MM.1S (cell line): ENCODE measurements at regions not wholly inside any gene's neighbourhood (a gene's known extent, or its start where the extent isn't known, plus 50 kb on each side); places are given as distances from the start of the nearest gene placed in this dataset.

ENCODE experiments used
- DNase-seq: peaks from one replicate; pipeline ENCODE4 v3.0.0-alpha.2; 2015
- H2AFZ ChIP-seq: fragments of 300-600 bp; sonication (generic); 2 replicates; pipeline ENCODE4 v1.6.0; 2016; ENCODE audit warnings: antibody characterized with exemption, low read length
- H3F3A ChIP-seq: fragments of 300-600 bp; sonication (generic); 2 replicates; pipeline ENCODE4 v1.6.1; 2016; ENCODE audit warnings: mild to moderate bottlenecking, antibody characterized with exemption, low read length, moderate library complexity, mixed read lengths; ENCODE audit not compliant: insufficient read depth
- H3K27ac ChIP-seq: fragments of 300-600 bp; sonication (generic); 2 replicates; pipeline ENCODE4 v1.5.1; 2016; ENCODE audit warnings: mild to moderate bottlenecking, low read length
- H3K27me3 ChIP-seq: fragments of 300-600 bp; sonication (generic); replicated peaks from 2 replicates; pipeline ENCODE4 v1.6.0; 2016; ENCODE audit warnings: low read length; ENCODE audit not compliant: insufficient read depth
- H3K36me3 ChIP-seq: fragments of 300-600 bp; sonication (generic); replicated peaks from 2 replicates; pipeline ENCODE4 v1.6.1; 2016; ENCODE audit warnings: mild to moderate bottlenecking, low read length, mixed read lengths; ENCODE audit not compliant: insufficient read depth
- H3K4me1 ChIP-seq: fragments of 300-600 bp; sonication (generic); 2 replicates; pipeline ENCODE4 v1.6.1; 2016; ENCODE audit warnings: low read length, mixed read lengths
- H3K4me2 ChIP-seq: fragments of 300-600 bp; sonication (generic); 2 replicates; pipeline ENCODE4 v1.6.0; 2016; ENCODE audit warnings: low read depth, low read length
- H3K4me3 ChIP-seq: fragments of 300-600 bp; sonication (generic); 2 replicates; pipeline ENCODE4 v1.5.1; 2016; ENCODE audit warnings: low read length, mixed read lengths
- H3K79me2 ChIP-seq: fragments of 300-600 bp; sonication (generic); 2 replicates; pipeline ENCODE4 v1.6.1; 2016; ENCODE audit warnings: mixed run types, low read length, mixed read lengths
- H3K9ac ChIP-seq: fragments of 300-600 bp; sonication (generic); 2 replicates; pipeline ENCODE4 v1.6.1; 2016; ENCODE audit warnings: low read length, mixed read lengths
- H3K9me2 ChIP-seq: fragments of 300-600 bp; sonication (generic); replicated peaks from 2 replicates; pipeline ENCODE4 v1.6.1; 2016; ENCODE audit warnings: mild to moderate bottlenecking, low read length, mixed read lengths; ENCODE audit not compliant: insufficient read depth
- H3K9me3 ChIP-seq: fragments of 300-600 bp; sonication (generic); replicated peaks from 2 replicates; pipeline ENCODE4 v1.6.1; 2016; ENCODE audit warnings: mild to moderate bottlenecking, low read length, mixed read lengths; ENCODE audit not compliant: insufficient read depth
- H4K20me1 ChIP-seq: fragments of 300-600 bp; sonication (generic); 2 replicates; pipeline ENCODE4 v1.6.1; 2016; ENCODE audit warnings: mild to moderate bottlenecking, low read length, moderate library complexity, mixed read lengths; ENCODE audit not compliant: insufficient read depth
- CTCF ChIP-seq: fragments of 300-600 bp; sonication (generic); IDR thresholded peaks from 2 replicates; pipeline ENCODE4 v1.5.1; 2016; ENCODE audit warnings: antibody characterized with exemption, low read length, mixed read lengths
- EZH2 ChIP-seq: fragments of 300-600 bp; sonication (generic); optimal IDR thresholded peaks from 2 replicates; pipeline ENCODE3; 2017; ENCODE audit warnings: low read depth, mild to moderate bottlenecking, antibody characterized with exemption, low read length, mixed read lengths
- EZH2phosphoT487 ChIP-seq: fragments of 300-600 bp; sonication (generic); IDR thresholded peaks from 2 replicates; pipeline ENCODE4 v1.6.1; 2018; ENCODE audit warnings: antibody characterized with exemption, low read length

- Histone ChIP-seq H3K4me1 (no peaks in the 10 kb centered on the region), H3K27ac (no peak overlapping the region), H3K9ac (no peak overlapping the region), H3K4me2 (no peak overlapping the region), H4K20me1 (no peaks in the 10 kb centered on the region), H3K79me2 (no peaks in the 10 kb centered on the region), H3K9me3 (no peaks in the 10 kb centered on the region), H2AFZ (no peak overlapping the region), H3K27me3 (no peaks in the 10 kb centered on the region), H3K4me3 (no peak overlapping the region), H3K36me3 (no peaks in the 10 kb centered on the region), H3F3A (no peaks in the 10 kb centered on the region), H3K9me2 (no peaks in the 10 kb centered on the region)
- no peak for DNase-seq
- TF ChIP-seq EZH2phosphoT487, result no peak
- no peak for TF ChIP-seq EZH2
- TF ChIP-seq CTCF, result no peak
Measured at GRCh38 chr6:80939898-80940297, 812.6 kb downstream of the TENT5A start.

GRCh38 chr6:80939480-80939879 lies 813.0 kb downstream of the TENT5A start:
- no peaks in the 10 kb centered on the region for H3K36me3 ChIP-seq

DNA sequence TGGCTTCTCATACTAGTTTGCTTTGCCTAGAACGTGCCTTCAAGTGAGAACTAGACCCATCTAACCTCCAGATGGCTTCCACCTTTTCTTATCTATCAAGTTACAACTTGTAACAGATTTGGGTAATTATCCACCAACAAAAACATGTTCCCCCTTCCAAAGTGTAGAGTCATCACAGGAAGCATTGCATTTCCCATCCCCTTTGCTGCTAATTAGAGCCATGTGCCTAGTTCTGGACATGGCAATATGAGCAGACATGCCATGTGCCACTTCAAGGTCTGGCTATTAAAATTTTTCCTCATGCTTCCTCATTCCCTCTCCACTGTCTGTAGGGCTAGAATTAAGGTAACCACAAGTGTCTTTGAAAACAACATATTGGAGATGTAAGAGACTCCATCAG lies 814.4 kb downstream of the TENT5A start:
- no peaks in the 10 kb centered on the region for H3K4me1 ChIP-seq
- H3K36me3 ChIP-seq, result no peaks in the 10 kb centered on the region
- DNase-seq, result no peak
- H3K4me2 ChIP-seq, result no peak overlapping the region
- no peak overlapping the region for H3K4me3 ChIP-seq
- no peak overlapping the region for H3K27ac ChIP-seq
- H3K27me3 ChIP-seq, result no peaks in the 10 kb centered on the region
- no peaks in the 10 kb centered on the region for H3K79me2 ChIP-seq
- no peaks in the 10 kb centered on the region for H3K9me2 ChIP-seq
- TF ChIP-seq EZH2, result no peak
- no peak for TF ChIP-seq CTCF
- TF ChIP-seq EZH2phosphoT487, result no peak
- no peaks in the 10 kb centered on the region for H4K20me1 ChIP-seq
- H2AFZ ChIP-seq, result no peak overlapping the region
- H3K9me3 ChIP-seq, result no peaks in the 10 kb centered on the region
- no peaks in the 10 kb centered on the region for H3F3A ChIP-seq
- no peak overlapping the region for H3K9ac ChIP-seq

More at GRCh38 chr6:80939480-80939879, 813.0 kb downstream of the TENT5A start:
- H2AFZ ChIP-seq, result no peak overlapping the region
- no peaks in the 10 kb centered on the region for H3K9me3 ChIP-seq
- no peaks in the 10 kb centered on the region for H3F3A ChIP-seq
- TF ChIP-seq EZH2phosphoT487 (no peak), CTCF (no peak), EZH2 (no peak)
- H3K4me1 ChIP-seq, result no peaks in the 10 kb centered on the region
- H4K20me1 ChIP-seq, result no peaks in the 10 kb centered on the region
- H3K9me2 ChIP-seq, result no peaks in the 10 kb centered on the region
- no peak overlapping the region for H3K4me2 ChIP-seq
- DNase-seq, result no peak
- no peak overlapping the region for H3K4me3 ChIP-seq
- H3K9ac ChIP-seq, result no peak overlapping the region
- no peak overlapping the region for H3K27ac ChIP-seq
- H3K79me2 ChIP-seq, result no peaks in the 10 kb centered on the region
- H3K27me3 ChIP-seq, result no peaks in the 10 kb centered on the region
